Neutrophil (primary cell): ENCODE measurements at regions not wholly inside any gene's neighbourhood (a gene's known extent, or its start where the extent isn't known, plus 50 kb on each side); places are given as distances from the start of the nearest gene placed in this dataset.
A peak's percentile ranks its signal among the peaks of the same experiment; 100 is the strongest.

ENCODE experiments used
- H3K27ac ChIP-seq: fragments of 200-600 bp; sonication (generic); 2 replicates; pipeline ENCODE4 v1.5.1; 2016; ENCODE audit warnings: mild to moderate bottlenecking, moderate library complexity
- H3K27me3 ChIP-seq: fragments of 200-600 bp; sonication (generic); 2 replicates; pipeline ENCODE4 v1.6.0; 2016; ENCODE audit warnings: mild to moderate bottlenecking
- H3K36me3 ChIP-seq: fragments of 200-600 bp; sonication (generic); 2 replicates; pipeline ENCODE4 v1.5.1; 2017
- H3K4me1 ChIP-seq, 2 experiments: fragments of 200-600 bp in 1 of 2; sonication (generic) in 1 of 2; 1 replicate in 1 of 2; 2 replicates in 1 of 2; pipeline versions ENCODE4 v1.5.1 to v1.6.1; 2013 to 2016; ENCODE audit warnings: low read depth in 1 of 2, low read length in 1 of 2, mild to moderate bottlenecking in 1 of 2, moderate library complexity in 1 of 2; ENCODE audit not compliant: control insufficient read depth in 1 of 2, insufficient read depth in 1 of 2
- H3K4me3 ChIP-seq, 2 experiments: fragments of 200-600 bp in 1 of 2; sonication (generic) in 1 of 2; 1 replicate in 1 of 2; 2 replicates in 1 of 2; pipeline ENCODE4 v1.5.1; 2013 to 2016; ENCODE audit warnings: low read depth in 1 of 2, low read length in 1 of 2, mild to moderate bottlenecking in 1 of 2, moderate library complexity in 1 of 2
- H3K9me3 ChIP-seq: fragments of 200-600 bp; sonication (generic); 2 replicates; pipeline ENCODE4 v1.5.1; 2016
- CTCF ChIP-seq: fragments of 200-600 bp; sonication (generic); IDR thresholded peaks from 2 replicates; pipeline ENCODE4 v1.5.1; 2016; ENCODE audit warnings: antibody characterized with exemption

- Histone ChIP-seq H3K27ac (peak overlapping the region; percentile 17), H3K27me3 (no peaks in the 10 kb centered on the region)
These were observed 664.9 kb upstream of the CITED2 start for GRCh38 chr6:140039364-140039763.

GRCh38 chr6:140036196-140036595, 661.7 kb upstream of the CITED2 start:
- TF ChIP-seq CTCF, result no peak
- Histone ChIP-seq H3K27me3 (no peaks in the 10 kb centered on the region), H3K4me3 (no peak overlapping the region), H3K4me1 (peaks cover 5 to 16% of the 10 kb centered on the region in 2 experiments), H3K9me3 (no peaks in the 10 kb centered on the region), H3K36me3 (no peaks in the 10 kb centered on the region), H3K27ac (no peak overlapping the region)

More at GRCh38 chr6:140039364-140039763, 664.9 kb upstream of the CITED2 start:
- peaks cover 5 to 16% of the 10 kb centered on the region in 2 experiments for H3K4me1 ChIP-seq
- no peaks in the 10 kb centered on the region for H3K9me3 ChIP-seq
- H3K4me3 ChIP-seq, result no peak overlapping the region
- H3K36me3 ChIP-seq, result no peaks in the 10 kb centered on the region
- no peak for TF ChIP-seq CTCF

GRCh38 chr6:140032189-140032588, 657.7 kb upstream of the CITED2 start:
- H3K36me3 ChIP-seq, result no peaks in the 10 kb centered on the region
- no peak overlapping the region for H3K4me3 ChIP-seq
- no peak for TF ChIP-seq CTCF
- no peaks in the 10 kb centered on the region for H3K27me3 ChIP-seq
- no peak overlapping the region for H3K27ac ChIP-seq
- no peaks in the 10 kb centered on the region for H3K4me1 ChIP-seq
- H3K9me3 ChIP-seq, result no peaks in the 10 kb centered on the region

GRCh38 chr6:140029551-140029950, 655.1 kb upstream of the CITED2 start:
- Histone ChIP-seq H3K27me3 (no peaks in the 10 kb centered on the region), H3K4me3 (no peak overlapping the region), H3K36me3 (no peaks in the 10 kb centered on the region), H3K27ac (no peak overlapping the region), H3K4me1 (no peaks in the 10 kb centered on the region), H3K9me3 (no peaks in the 10 kb centered on the region)
- TF ChIP-seq CTCF, result no peak

GRCh38 chr6:140027219-140027618, 652.8 kb upstream of the CITED2 start:
- H3K4me1 ChIP-seq, result no peaks in the 10 kb centered on the region
- H3K9me3 ChIP-seq, result no peaks in the 10 kb centered on the region
- TF ChIP-seq CTCF, result no peak
- no peak overlapping the region for H3K27ac ChIP-seq
- H3K4me3 ChIP-seq, result no peak overlapping the region
- H3K27me3 ChIP-seq, result no peaks in the 10 kb centered on the region
- no peaks in the 10 kb centered on the region for H3K36me3 ChIP-seq

- Histone ChIP-seq H3K36me3 (no peaks in the 10 kb centered on the region), H3K27ac (no peak overlapping the region), H3K4me1 (no peaks in the 10 kb centered on the region), H3K4me3 (no peak overlapping the region), H3K27me3 (no peaks in the 10 kb centered on the region), H3K9me3 (no peaks in the 10 kb centered on the region)
- no peak for TF ChIP-seq CTCF
These were observed 652.1 kb upstream of the CITED2 start for GRCh38 chr6:140026546-140026945.
